ENCODE measurements at regions not wholly inside any gene's neighbourhood (a gene's known extent, or its start where the extent isn't known, plus 50 kb on each side); places are given as distances from the start of the nearest gene placed in this dataset.

DNA sequence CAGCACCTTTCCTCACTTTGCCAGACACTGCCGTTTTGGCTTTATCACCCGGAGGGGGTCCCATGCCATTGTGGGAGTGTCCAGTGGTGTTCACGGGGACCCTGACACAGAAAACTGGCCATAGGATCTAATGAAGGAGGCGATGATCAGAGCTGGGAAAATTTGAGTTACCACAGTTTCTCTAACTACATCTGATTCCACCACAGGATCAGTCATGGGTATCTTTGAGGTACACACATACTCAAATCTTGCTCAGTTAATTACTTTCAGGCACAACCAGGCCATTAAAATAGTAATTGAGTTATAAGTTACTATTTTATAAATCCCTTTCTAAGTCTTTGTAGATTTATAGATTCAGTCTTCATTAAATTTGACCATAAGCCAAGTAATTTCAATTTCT lies 215.1 kb downstream of the PRL start:
- TF ChIP-seq, protein P1, sequence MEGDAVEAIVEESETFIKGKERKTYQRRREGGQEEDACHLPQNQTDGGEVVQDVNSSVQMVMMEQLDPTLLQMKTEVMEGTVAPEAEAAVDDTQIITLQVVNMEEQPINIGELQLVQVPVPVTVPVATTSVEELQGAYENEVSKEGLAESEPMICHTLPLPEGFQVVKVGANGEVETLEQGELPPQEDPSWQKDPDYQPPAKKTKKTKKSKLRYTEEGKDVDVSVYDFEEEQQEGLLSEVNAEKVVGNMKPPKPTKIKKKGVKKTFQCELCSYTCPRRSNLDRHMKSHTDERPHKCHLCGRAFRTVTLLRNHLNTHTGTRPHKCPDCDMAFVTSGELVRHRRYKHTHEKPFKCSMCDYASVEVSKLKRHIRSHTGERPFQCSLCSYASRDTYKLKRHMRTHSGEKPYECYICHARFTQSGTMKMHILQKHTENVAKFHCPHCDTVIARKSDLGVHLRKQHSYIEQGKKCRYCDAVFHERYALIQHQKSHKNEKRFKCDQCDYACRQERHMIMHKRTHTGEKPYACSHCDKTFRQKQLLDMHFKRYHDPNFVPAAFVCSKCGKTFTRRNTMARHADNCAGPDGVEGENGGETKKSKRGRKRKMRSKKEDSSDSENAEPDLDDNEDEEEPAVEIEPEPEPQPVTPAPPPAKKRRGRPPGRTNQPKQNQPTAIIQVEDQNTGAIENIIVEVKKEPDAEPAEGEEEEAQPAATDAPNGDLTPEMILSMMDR (IDR thresholded peaks at IDR 0.05; ENCODE audit: low read length), result no peak
- no peak for TF ChIP-seq EZH2 (IDR thresholded peaks at IDR 0.05; ENCODE audit: borderline replicate concordance, low read length)
- no peak overlapping the region for H3K4me3 ChIP-seq (ENCODE audit: low read depth, low read length, poor library complexity, severe bottlenecking)
- H3K4me1 ChIP-seq (ENCODE audit: insufficient read depth, low read length, severe bottlenecking), result no peaks in the 10 kb centered on the region
- H4K20me1 ChIP-seq (ENCODE audit: insufficient read depth, low read length), result no peaks in the 10 kb centered on the region
- no peaks in the 10 kb centered on the region for H3F3A ChIP-seq (ENCODE audit: insufficient read depth, low read length)
- H3K4me2 ChIP-seq (ENCODE audit: low read length), result no peak overlapping the region
- H3K36me3 ChIP-seq (ENCODE audit: insufficient read depth, low read length), result no peaks in the 10 kb centered on the region
- no peak overlapping the region for H3K27ac ChIP-seq (ENCODE audit: low read depth, low read length, poor library complexity, severe bottlenecking)
- H3K9me3 ChIP-seq (ENCODE audit: low read length), result 0 out of 2 replicates have a peak, but pooled peaks cover 3% of the 10 kb centered on the region
- no peak overlapping the region for H2AFZ ChIP-seq (ENCODE audit: low read length)
- no peaks in the 10 kb centered on the region for H3K9me2 ChIP-seq (ENCODE audit: low read depth, low read length)
- no peaks in the 10 kb centered on the region for H3K79me2 ChIP-seq (ENCODE audit: insufficient read depth, low read length)
- no peak overlapping the region for H3K9ac ChIP-seq (ENCODE audit: low read length)
- no peaks in the 10 kb centered on the region for H3K27me3 ChIP-seq (ENCODE audit: insufficient read depth, low read length)

DNA sequence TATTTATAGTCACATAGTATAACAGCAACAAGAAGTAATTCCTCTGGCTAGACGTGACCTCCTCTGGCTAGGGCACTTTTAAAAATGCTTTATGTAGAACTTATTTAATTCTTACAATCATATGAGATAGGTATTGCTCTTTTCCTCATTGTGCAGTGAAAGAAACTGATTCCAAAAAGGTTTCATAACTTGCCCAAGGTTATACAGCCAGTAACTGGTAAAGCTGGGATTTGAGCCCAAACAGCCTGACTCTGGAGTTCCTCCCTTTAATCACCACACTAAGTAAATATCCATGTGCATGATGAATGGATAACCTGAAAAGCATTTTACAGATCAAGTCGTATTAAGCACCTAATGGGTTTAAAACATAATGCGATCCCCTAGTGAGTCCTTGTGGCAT lies 214.6 kb downstream of the PRL start:
- TF ChIP-seq EZH2 (IDR thresholded peaks at IDR 0.05; ENCODE audit: borderline replicate concordance, low read length), result no peak
- H3K79me2 ChIP-seq (ENCODE audit: insufficient read depth, low read length), result no peaks in the 10 kb centered on the region
- no peaks in the 10 kb centered on the region for H3F3A ChIP-seq (ENCODE audit: insufficient read depth, low read length)
- H2AFZ ChIP-seq (ENCODE audit: low read length), result no peak overlapping the region
- no peaks in the 10 kb centered on the region for H4K20me1 ChIP-seq (ENCODE audit: insufficient read depth, low read length)
- H3K9ac ChIP-seq (ENCODE audit: low read length), result no peak overlapping the region
- no peaks in the 10 kb centered on the region for H3K36me3 ChIP-seq (ENCODE audit: insufficient read depth, low read length)
- no peaks in the 10 kb centered on the region for H3K4me1 ChIP-seq (ENCODE audit: insufficient read depth, low read length, severe bottlenecking)
- no peak overlapping the region for H3K27ac ChIP-seq (ENCODE audit: low read depth, low read length, poor library complexity, severe bottlenecking)
- H3K27me3 ChIP-seq (ENCODE audit: insufficient read depth, low read length), result no peaks in the 10 kb centered on the region
- 0 out of 2 replicates have a peak, but pooled peaks cover 3% of the 10 kb centered on the region for H3K9me3 ChIP-seq (ENCODE audit: low read length)
- H3K4me2 ChIP-seq (ENCODE audit: low read length), result no peak overlapping the region
- no peaks in the 10 kb centered on the region for H3K9me2 ChIP-seq (ENCODE audit: low read depth, low read length)
- H3K4me3 ChIP-seq (ENCODE audit: low read depth, low read length, poor library complexity, severe bottlenecking), result no peak overlapping the region

- no peaks in the 10 kb centered on the region for H3K36me3 ChIP-seq (ENCODE audit: insufficient read depth, low read length)
- H3K79me2 ChIP-seq (ENCODE audit: insufficient read depth, low read length), result no peaks in the 10 kb centered on the region
- H3K4me2 ChIP-seq (ENCODE audit: low read length), result no peak overlapping the region
- H2AFZ ChIP-seq (ENCODE audit: low read length), result no peak overlapping the region
- H3K27ac ChIP-seq (ENCODE audit: low read depth, low read length, poor library complexity, severe bottlenecking), result no peak overlapping the region
- H3K27me3 ChIP-seq (ENCODE audit: insufficient read depth, low read length), result no peaks in the 10 kb centered on the region
- 0 out of 2 replicates have a peak, but pooled peaks cover 3% of the 10 kb centered on the region for H3K9me3 ChIP-seq (ENCODE audit: low read length)
- TF ChIP-seq, protein P1 (IDR thresholded peaks at IDR 0.05; ENCODE audit: low read length), result no peak
- no peak for TF ChIP-seq EZH2 (IDR thresholded peaks at IDR 0.05; ENCODE audit: borderline replicate concordance, low read length)
- no peak overlapping the region for H3K4me3 ChIP-seq (ENCODE audit: low read depth, low read length, poor library complexity, severe bottlenecking)
- H3F3A ChIP-seq (ENCODE audit: insufficient read depth, low read length), result no peaks in the 10 kb centered on the region
- peaks cover 5% of the 10 kb centered on the region for H3K4me1 ChIP-seq (ENCODE audit: insufficient read depth, low read length, severe bottlenecking)
- H3K9me2 ChIP-seq (ENCODE audit: low read depth, low read length), result no peaks in the 10 kb centered on the region
- H3K9ac ChIP-seq (ENCODE audit: low read length), result no peak overlapping the region
- no peaks in the 10 kb centered on the region for H4K20me1 ChIP-seq (ENCODE audit: insufficient read depth, low read length)
Measured at GRCh38 chr6:22083119-22083518, 213.7 kb downstream of the PRL start.

Data from OCI-LY1 (cell line).